GM21723 (cell line): ENCODE measurements at regions not wholly inside any gene's neighbourhood (a gene's known extent, or its start where the extent isn't known, plus 50 kb on each side); places are given as distances from the start of the nearest gene placed in this dataset.
A peak's percentile ranks its signal among the peaks of the same experiment; 100 is the strongest.
"Not testable (repeated sequence)": the region's sequence is repeated elsewhere in the genome, so short reads cannot be mapped to it uniquely, and the experiment has no call there.

ENCODE experiments used
- ATAC-seq: cut with Tn5 transposase; IDR thresholded peaks from one replicate; pipeline ENCODE4 v1.9.1; 2021; ENCODE audit warnings: mild to moderate bottlenecking, moderate library complexity; ENCODE audit not compliant: unreplicated experiment

DNA sequence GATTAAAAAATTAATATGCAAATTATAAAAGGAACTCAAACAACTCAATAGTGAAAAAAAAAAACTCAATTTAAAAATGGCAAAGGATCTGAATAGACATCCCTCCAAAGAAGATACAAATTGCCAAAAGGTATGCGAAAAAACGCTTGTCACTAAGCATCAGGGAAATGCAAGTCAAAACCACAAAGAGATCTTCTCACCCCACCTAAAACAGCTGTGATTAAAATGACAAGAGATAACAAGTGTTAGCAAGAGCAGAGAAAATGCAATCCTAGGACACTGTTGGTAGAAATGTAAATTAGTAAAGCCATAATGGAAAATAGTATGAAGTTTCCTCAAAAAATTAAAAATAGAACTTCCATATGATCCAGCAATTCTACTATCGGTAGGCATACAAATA, 166.3 kb upstream of the ZC3H12C start:
- ATAC-seq, result no peak

- ATAC-seq, result no peak
Measured at GRCh38 chr11:109929308-109929707, 163.9 kb upstream of the ZC3H12C start.

DNA sequence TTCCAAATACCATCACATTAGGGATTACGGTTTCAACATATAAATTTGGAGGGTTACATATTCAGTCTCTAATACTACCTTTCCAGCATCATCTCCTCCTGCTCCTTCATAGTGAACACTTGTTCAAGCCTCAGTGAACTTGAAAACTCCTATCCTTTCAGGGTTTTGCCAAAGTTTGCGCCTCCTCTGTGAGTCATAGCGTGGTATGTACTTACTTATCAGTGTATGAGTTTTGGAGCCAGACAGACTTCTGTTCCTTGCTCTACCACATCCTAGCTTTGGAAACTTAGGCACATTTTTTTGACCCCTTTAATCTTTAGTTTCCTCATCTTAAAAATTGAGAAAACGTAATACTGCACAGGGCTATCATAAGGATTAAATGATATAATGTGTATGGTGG, 160.1 kb upstream of the ZC3H12C start:
- ATAC-seq, result no peak

- ATAC-seq, result no peak
Measured at GRCh38 chr11:109934151-109934550, 159.0 kb upstream of the ZC3H12C start.

GRCh38 chr11:109936661-109937180, 156.5 kb upstream of the ZC3H12C start:
- ATAC-seq, result no peak

DNA sequence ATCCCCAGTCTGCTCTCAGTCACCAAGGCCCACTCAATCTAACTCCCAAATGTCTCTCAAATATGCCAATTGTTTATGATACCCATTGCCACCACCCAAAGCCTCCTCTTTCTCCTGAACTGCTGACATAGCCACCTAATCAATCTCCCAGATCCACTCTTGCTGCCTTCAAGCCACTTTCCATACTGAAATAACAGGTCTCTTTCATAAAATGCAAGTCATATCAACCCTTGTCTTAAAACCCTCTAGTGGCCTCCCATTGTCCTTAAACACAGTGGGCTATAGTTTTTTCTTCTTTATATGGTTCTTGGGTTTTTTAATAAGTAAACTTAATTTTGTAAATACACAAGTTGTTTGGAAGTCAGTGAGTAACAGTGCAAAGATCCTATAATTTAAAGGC, 155.2 kb upstream of the ZC3H12C start:
- ATAC-seq, result no peak

DNA sequence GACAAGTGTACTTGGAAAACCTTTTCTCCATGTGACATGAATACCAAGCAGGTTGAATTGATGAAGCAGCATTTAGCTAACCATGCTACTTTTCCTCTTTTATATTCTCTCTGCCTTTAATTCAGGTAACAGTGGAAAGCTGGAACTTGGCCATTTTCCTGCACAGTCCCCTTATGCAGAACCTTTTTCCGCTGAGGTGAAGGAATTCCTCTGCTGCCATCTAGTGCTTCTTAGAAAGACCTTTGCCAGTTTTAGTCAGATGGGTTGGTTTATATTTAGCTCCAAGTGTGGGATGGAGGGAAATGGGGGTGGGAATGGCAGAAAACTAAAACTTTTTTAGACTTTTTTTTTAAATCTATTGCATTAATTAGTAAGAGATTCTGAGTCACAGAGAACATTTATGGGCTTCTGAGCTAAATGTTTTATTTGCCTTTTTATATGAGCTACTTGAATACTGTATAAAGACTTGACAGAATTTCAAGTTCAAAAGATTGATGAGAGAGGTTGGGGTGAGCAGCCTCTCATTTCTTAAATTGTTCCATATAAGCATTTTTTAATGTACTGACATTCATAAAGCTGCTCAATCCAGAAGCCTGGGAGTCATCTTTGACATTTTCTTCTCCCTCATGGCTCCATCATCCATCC, 153.9 kb upstream of the ZC3H12C start:
- ATAC-seq, result no peak

GRCh38 chr11:109940816-109941215, 152.4 kb upstream of the ZC3H12C start:
- no peak for ATAC-seq

- peak; percentile 76 for ATAC-seq
Measured at GRCh38 chr11:109945626-109946321, 147.4 kb upstream of the ZC3H12C start.

- peak; percentile 92 for ATAC-seq
Measured at GRCh38 chr11:109946322-109946846, 146.8 kb upstream of the ZC3H12C start.

- ATAC-seq, result no peak
Measured at GRCh38 chr11:109954534-109954933, 138.7 kb upstream of the ZC3H12C start.

DNA sequence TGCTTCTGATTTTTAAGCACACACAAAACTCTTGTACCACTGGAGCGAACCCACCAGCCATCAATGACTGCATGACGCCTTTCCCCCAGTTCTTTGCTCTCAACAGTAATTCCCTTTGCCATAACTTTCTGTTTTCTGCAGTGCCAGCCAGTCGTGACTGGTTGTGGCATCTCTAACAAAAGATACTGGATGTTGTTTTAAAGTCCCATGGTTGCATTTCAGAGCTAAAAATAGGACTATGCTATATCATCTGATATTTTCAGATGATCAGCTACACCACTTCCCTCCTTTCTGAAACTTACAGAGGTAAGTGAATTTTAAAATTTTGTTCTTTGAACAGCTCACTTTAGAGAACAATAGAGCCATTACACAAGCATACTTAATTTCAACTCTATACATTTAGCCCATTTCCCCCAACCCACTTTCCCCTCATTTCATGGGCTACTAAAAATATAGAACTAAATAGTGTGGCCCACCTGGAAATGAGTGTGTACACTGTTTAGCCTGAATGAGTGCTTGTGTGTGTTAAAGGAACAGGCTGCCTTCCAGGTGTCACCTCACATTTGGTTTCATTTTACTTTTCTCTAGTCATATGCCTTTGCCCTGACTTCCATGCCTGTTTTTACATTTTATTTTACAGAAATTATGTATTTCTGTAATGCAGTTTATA, 136.9 kb upstream of the ZC3H12C start:
- ATAC-seq, result peak; percentile 86

DNA sequence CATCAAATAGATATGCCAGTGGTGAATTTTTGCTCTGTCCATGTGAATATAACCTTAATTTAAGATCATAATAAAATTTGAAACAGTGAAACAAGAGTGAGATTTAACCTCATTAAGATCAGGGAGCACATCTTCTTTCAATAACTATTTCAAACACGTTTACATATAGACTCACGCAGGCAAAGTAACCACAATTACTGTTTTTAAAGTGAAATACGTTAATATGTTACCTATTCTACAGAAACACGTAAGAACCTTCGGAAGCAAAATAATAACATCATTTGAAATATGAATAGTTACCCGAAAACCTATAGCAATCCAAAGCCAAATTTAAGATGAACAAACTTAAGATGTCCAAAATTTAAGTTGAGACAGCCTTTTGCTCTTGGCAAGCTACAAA, 136.2 kb upstream of the ZC3H12C start:
- ATAC-seq, result no peak

DNA sequence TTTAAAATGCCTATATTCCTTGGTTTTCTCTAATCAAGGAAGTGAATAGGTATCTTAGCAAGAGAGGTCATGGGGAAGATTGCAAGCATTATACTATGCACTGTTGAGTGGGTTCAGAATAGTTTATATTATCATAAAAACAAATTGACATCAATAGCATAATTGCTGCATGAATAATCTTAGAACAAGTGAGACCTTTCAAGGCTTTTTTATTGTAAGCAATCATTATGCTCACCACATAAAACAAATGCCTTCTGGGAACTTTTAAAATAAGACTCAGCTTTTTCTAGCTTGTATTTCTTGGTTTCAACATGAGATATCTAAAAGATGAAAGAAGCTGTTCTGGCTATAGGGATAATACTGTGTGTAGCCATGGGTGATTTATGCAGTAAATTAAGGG, 135.6 kb upstream of the ZC3H12C start:
- ATAC-seq, result no peak

GRCh38 chr11:109958131-109958820, 134.9 kb upstream of the ZC3H12C start:
- no peak for ATAC-seq

GRCh38 chr11:109958821-109959166, 134.4 kb upstream of the ZC3H12C start:
- no peak for ATAC-seq

DNA sequence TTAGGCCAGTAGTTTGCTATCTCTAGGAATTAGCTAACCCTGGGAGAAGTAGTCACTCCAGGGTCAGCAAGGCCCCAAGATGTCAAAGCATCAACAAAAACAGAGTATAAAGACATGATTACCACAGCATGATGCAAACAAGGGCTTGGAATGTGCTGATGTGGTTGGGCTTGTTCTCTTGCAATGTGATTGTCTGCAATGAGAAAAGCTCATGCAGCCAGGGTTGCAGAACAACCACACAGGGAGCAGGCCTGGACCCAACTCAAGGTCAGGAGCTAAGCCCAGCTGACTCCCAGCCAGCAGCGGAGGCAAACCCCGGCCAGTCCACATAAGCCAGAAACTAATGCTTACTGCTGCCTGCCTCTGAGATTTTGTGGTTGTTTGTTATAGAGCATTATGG, 132.4 kb upstream of the ZC3H12C start:
- no peak for ATAC-seq

- no peak for ATAC-seq
Measured at GRCh38 chr11:109961261-109961660, 131.9 kb upstream of the ZC3H12C start.

GRCh38 chr11:109963101-109963500, 130.1 kb upstream of the ZC3H12C start:
- no peak for ATAC-seq

GRCh38 chr11:109964487-109964886, 128.7 kb upstream of the ZC3H12C start:
- ATAC-seq, result no peak

DNA sequence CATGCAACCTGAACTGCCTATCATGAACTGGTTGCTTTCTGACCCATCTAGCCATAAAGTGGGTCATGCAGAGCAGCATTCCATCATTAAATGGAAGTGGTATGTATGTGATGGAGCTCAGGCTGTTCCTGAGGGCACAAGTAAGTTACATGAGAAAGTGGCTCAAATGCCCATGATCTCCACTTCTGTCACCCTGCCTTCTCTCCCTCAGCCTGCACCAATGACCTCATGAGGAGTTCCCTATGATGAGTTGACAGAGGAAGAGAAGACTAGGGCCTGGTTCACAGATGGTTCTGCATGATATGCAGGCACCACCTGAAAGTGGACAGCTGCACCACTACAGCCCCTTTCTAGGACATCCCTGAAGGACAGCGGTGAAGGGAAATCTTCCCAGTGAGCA, 127.7 kb upstream of the ZC3H12C start:
- ATAC-seq, result not testable (repeated sequence)
